ENCODE measurements at regions not wholly inside any gene's neighbourhood (a gene's known extent, or its start where the extent isn't known, plus 50 kb on each side); places are given as distances from the start of the nearest gene placed in this dataset.

DNA sequence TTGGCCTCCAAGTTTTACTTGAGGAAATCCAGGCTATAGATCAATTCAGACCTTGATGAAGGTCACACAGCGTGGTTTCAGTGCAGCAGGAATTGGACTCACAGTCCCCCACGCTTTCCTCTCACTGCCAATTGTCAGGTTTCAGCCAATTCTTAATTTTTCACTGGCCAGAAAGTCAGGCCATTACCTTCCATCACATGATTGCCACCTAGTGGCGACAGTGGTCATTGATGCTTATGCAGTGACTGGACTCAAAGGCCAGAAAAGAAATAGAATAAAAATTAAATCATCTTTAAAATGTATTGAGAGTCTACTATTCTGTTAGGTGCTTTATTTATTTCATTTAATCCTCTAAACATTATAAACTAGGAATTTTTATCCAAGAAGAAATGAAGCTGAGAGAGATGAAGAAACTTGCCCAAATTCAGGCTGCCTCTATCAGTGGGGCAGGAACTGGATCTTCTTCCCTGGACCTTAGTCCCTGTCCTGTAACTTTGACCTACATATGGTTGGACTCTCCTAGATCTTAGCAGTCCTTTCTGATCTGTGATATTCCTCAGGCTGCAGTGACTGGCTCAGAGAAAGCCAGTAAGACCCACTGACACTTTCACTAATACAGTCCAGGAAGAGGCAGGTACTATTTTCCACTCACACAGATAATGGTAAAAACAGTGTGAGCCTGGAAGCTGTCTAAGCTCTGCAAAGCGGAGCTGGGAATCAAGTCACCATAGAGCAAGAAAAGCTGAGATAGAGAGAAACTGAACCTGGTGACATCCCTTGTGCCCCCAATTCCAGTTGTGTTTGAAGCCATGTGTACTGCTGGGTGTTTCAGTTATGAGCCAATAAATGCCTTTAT, 133.3 kb downstream of the ELOVL4 start:
- TF ChIP-seq, protein P1, sequence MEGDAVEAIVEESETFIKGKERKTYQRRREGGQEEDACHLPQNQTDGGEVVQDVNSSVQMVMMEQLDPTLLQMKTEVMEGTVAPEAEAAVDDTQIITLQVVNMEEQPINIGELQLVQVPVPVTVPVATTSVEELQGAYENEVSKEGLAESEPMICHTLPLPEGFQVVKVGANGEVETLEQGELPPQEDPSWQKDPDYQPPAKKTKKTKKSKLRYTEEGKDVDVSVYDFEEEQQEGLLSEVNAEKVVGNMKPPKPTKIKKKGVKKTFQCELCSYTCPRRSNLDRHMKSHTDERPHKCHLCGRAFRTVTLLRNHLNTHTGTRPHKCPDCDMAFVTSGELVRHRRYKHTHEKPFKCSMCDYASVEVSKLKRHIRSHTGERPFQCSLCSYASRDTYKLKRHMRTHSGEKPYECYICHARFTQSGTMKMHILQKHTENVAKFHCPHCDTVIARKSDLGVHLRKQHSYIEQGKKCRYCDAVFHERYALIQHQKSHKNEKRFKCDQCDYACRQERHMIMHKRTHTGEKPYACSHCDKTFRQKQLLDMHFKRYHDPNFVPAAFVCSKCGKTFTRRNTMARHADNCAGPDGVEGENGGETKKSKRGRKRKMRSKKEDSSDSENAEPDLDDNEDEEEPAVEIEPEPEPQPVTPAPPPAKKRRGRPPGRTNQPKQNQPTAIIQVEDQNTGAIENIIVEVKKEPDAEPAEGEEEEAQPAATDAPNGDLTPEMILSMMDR (IDR thresholded peaks at IDR 0.05) = peak in 5 of 7 experiments; percentile 52 to 80 (median 71)
- TF ChIP-seq EP300 (IDR thresholded peaks at IDR 0.05) (no peak), POLR2A (IDR thresholded peaks at IDR 0.05) (no peak)

All from stomach (tissue), 4 donors.